Thoracic aorta (tissue), 2 donors: ENCODE measurements at regions not wholly inside any gene's neighbourhood (a gene's known extent, or its start where the extent isn't known, plus 50 kb on each side); places are given as distances from the start of the nearest gene placed in this dataset.
"Not testable (repeated sequence)": the region's sequence is repeated elsewhere in the genome, so short reads cannot be mapped to it uniquely, and the experiment has no call there.

Experiments
- ATAC-seq: fragments of 150-250 bp; one replicate; pipeline ENCODE4 v1.8.0; 2017; ENCODE audit warnings: low read depth; ENCODE audit not compliant: insufficient number of reproducible peaks, low FRiP score
- DNase-seq: peaks from one replicate; pipeline ENCODE4 v3.0.0-alpha.2; 2020; ENCODE audit warnings: low spot score
- H3K27ac ChIP-seq, 2 donors: fragments of 200-600 bp; sonication (generic); 1 replicate in 1 of 2; 2 replicates in 1 of 2; pipeline ENCODE4 v1.5.1; 2016; ENCODE audit warnings: mild to moderate bottlenecking in 2 of 2, moderate library complexity in 2 of 2
- H3K27me3 ChIP-seq: fragments of 200-600 bp; sonication (generic); replicated peaks from 2 replicates; pipeline ENCODE4 v1.6.0; 2016; ENCODE audit warnings: mild to moderate bottlenecking; ENCODE audit not compliant: insufficient read depth
- H3K36me3 ChIP-seq: fragments of 200-600 bp; sonication (generic); one replicate; pipeline ENCODE4 v1.5.1; 2016
- H3K4me1 ChIP-seq, 2 donors: fragments of 200-600 bp; sonication (generic); 1 replicate in 1 of 2; 2 replicates in 1 of 2; pipeline versions ENCODE4 v1.5.1 to v1.6.0; 2016; ENCODE audit warnings: low read depth in 2 of 2, mild to moderate bottlenecking in 1 of 2; ENCODE audit not compliant: control insufficient read depth in 1 of 2
- H3K4me3 ChIP-seq: fragments of 200-600 bp; sonication (generic); 2 replicates; pipeline ENCODE4 v1.5.1; 2016; ENCODE audit warnings: mild to moderate bottlenecking
- H3K9me3 ChIP-seq: fragments of 200-600 bp; sonication (generic); 2 replicates; pipeline ENCODE4 v1.5.1; 2016
- CTCF ChIP-seq: fragments of 200-600 bp; sonication (generic); IDR thresholded peaks from one replicate; pipeline ENCODE4 v1.5.1; 2019; ENCODE audit warnings: antibody characterized with exemption

- no peak for DNase-seq
Observed at GRCh38 chr4:153873741-153874140, 84.9 kb upstream of the SFRP2 start.

DNA sequence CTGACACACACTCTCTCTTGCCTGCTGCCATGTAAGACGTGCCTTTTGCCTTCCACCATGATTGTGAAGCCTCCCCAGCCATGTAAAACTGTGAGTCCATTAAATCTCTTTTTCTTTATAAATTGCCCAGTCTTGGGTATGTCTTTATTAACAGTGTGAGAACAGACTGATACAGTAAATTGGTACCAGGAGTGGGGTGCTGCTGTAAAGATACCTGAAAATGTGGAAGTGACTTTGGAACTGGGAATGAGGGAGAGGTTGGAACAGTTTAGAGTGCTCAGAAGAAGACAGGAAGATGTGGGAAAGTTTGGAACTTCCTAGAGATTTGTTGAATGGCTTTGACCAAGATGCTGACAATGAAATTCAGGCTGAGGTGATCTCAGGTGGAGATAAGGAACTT is 77.9 kb upstream of the SFRP2 start:
- ATAC-seq, H3K27ac ChIP-seq, H3K9me3 ChIP-seq, H3K4me3 ChIP-seq, H3K27me3 ChIP-seq, H3K4me1 ChIP-seq, H3K36me3 ChIP-seq, DNase-seq: not testable (repeated sequence)

More at GRCh38 chr4:153873741-153874140, 84.9 kb upstream of the SFRP2 start:
- Histone ChIP-seq H3K27me3 (no peaks in the 10 kb centered on the region), H3K36me3 (no peaks in the 10 kb centered on the region), H3K27ac (no peak overlapping the region), H3K4me3 (no peak overlapping the region), H3K9me3 (no peaks in the 10 kb centered on the region), H3K4me1 (no peaks in the 10 kb centered on the region)
- ATAC-seq = no peak
- no peak for TF ChIP-seq CTCF

DNA sequence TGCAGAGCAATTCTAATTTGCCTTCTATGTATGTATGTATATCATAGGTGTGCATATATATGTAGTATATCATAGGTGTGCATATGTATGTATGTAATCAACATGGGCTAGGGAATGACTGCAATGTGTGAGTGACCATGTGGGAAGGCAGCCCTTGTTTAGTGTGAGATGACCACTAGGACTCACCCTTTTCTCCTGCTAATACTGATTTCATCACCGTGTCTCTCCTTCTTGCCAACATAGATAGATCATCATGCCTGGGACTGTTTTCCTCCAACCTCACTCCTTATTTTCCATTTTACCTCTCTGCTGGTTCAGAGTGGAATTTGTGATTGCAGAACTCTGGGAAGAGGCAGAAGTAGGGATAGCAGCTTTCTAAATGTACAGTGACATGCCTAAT is 63.6 kb upstream of the SFRP2 start:
- Histone ChIP-seq H3K9me3 (no peaks in the 10 kb centered on the region), H3K27me3 (no peaks in the 10 kb centered on the region), H3K4me3 (no peak overlapping the region), H3K36me3 (no peaks in the 10 kb centered on the region), H3K27ac (no peak overlapping the region), H3K4me1 (no peaks in the 10 kb centered on the region)
- TF ChIP-seq CTCF = no peak
- ATAC-seq = no peak
- DNase-seq = no peak

- no peaks in the 10 kb centered on the region for H3K4me1 ChIP-seq
- no peak overlapping the region for H3K4me3 ChIP-seq
- no peaks in the 10 kb centered on the region for H3K9me3 ChIP-seq
- ATAC-seq (no peak), DNase-seq (no peak)
- no peaks in the 10 kb centered on the region for H3K27me3 ChIP-seq
- no peaks in the 10 kb centered on the region for H3K36me3 ChIP-seq
- no peak overlapping the region for H3K27ac ChIP-seq
- no peak for TF ChIP-seq CTCF
Observed at GRCh38 chr4:153850533-153851280, 61.8 kb upstream of the SFRP2 start.

GRCh38 chr4:153844144-153844543 is 55.3 kb upstream of the SFRP2 start:
- TF ChIP-seq CTCF = no peak
- Histone ChIP-seq H3K27ac (no peak overlapping the region), H3K4me1 (no peaks in the 10 kb centered on the region), H3K4me3 (no peak overlapping the region), H3K27me3 (no peaks in the 10 kb centered on the region), H3K9me3 (peaks cover 3% of the 10 kb centered on the region), H3K36me3 (no peaks in the 10 kb centered on the region)
- ATAC-seq (no peak), DNase-seq (no peak)
